ENCODE measurements at regions not wholly inside any gene's neighbourhood (a gene's known extent, or its start where the extent isn't known, plus 50 kb on each side); places are given as distances from the start of the nearest gene placed in this dataset.

DNA sequence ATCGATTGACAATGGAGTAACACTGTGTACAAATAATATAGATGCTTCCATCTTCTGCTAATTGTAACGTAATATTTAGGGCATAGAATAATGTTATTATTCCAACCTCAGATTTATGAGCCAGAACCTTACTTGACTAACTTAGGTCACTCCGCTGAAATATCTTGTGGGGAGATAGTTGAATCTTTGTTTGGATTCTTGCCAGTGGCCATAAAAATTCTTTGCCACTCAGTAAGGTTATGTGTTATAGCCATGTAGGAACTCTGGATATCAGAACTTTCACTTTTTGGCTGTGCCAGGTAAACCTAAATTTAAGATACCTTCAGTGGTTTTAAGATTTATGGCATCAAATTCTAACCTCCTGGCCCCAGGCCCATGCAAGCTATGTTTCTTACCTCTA lies 197.6 kb downstream of the WDR11 start:
- Histone ChIP-seq H3K27ac (ENCODE audit: low read depth, low read length) (no peak overlapping the region), H3K4me3 (ENCODE audit: low read depth, low read length) (no peak overlapping the region), H3K27me3 (ENCODE audit: control insufficient read depth, insufficient read depth, low read length) (no peaks in the 10 kb centered on the region), H3K9me3 (ENCODE audit: control insufficient read depth, insufficient read depth, low read length) (peaks cover 7% of the 10 kb centered on the region; the same call in 1 of the 2 replicates)
- no peak for DNase-seq (ENCODE audit: low read depth, low spot score)
- ChIA-PET CTCF (no interaction called here), POLR2A (no interaction called here)
- TF ChIP-seq CTCF (IDR thresholded peaks at IDR 0.05; ENCODE audit: low read depth, low read length) = no peak

DNA sequence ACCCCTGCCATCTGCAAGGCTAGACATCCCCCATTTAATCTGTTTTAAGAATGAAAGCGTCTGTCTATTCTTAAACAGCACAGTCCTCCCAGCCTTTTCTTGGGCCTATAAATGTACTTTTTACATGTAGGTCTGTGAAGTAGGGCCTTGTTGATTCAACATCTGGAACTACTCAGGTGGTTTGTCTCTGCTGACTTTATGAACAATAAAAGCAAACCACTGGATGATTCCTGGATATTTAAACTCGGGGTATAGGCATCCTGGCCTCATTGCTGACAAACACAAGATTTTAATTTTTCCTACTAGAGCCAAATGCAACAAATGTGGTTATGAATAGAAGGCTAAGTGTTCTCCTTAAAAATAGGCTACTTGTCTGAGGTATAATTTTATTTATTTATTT lies 198.3 kb downstream of the WDR11 start:
- H3K27ac ChIP-seq (ENCODE audit: low read depth, low read length) = no peak overlapping the region
- ChIA-PET POLR2A (no interaction called here), CTCF (interaction anchor here (0.5 kb wide), 1 partner anchor 17 kb away, joined by 3 read pairs; no protein-coding TSS in a partner anchor)
- no peaks in the 10 kb centered on the region for H3K27me3 ChIP-seq (ENCODE audit: control insufficient read depth, insufficient read depth, low read length)
- TF ChIP-seq CTCF (IDR thresholded peaks at IDR 0.05; ENCODE audit: low read depth, low read length) = no peak
- no peak for DNase-seq (ENCODE audit: low read depth, low spot score)
- peaks cover 13% of the 10 kb centered on the region; the same call in 1 of the 2 replicates for H3K9me3 ChIP-seq (ENCODE audit: control insufficient read depth, insufficient read depth, low read length)
- no peak overlapping the region for H3K4me3 ChIP-seq (ENCODE audit: low read depth, low read length)

GRCh38 chr10:121049923-121050322 lies 198.8 kb downstream of the WDR11 start:
- POLR2A ChIA-PET = no interaction called here
- CTCF ChIA-PET = interaction anchor here (0.5 kb wide), 1 partner anchor 18 kb away, joined by 3 read pairs; no protein-coding TSS in a partner anchor

DNA sequence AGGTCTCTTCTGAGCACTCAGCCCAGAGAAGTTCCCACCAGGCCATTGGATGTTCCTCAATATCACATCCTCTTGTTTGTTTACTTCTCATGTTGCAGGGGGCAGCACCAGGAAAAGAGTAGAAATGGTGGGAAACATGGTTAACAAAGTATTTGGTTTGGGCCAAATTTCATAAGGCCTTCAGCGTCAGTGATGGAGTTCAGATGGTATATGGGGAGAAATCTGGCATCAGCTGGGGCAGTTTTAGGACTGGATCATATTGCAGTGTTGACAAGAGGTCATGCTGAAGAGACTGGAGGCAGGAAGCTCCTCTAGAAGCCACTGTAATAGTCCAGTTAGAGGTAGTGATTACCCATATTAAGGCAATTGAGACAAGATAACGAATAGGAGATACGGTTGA lies 200.0 kb downstream of the WDR11 start:
- ChIA-PET CTCF (no interaction called here), POLR2A (no interaction called here)
- TF ChIP-seq CTCF (IDR thresholded peaks at IDR 0.05; ENCODE audit: low read depth, low read length) = no peak

More at GRCh38 chr10:121049923-121050322, 198.8 kb downstream of the WDR11 start:
- DNase-seq (ENCODE audit: low read depth, low spot score) = no peak
- no peak overlapping the region for H3K4me3 ChIP-seq (ENCODE audit: low read depth, low read length)
- no peak for TF ChIP-seq CTCF (IDR thresholded peaks at IDR 0.05; ENCODE audit: low read depth, low read length)
- no peaks in the 10 kb centered on the region for H3K27me3 ChIP-seq (ENCODE audit: control insufficient read depth, insufficient read depth, low read length)
- peaks cover 14% of the 10 kb centered on the region; the same call in 1 of the 2 replicates for H3K9me3 ChIP-seq (ENCODE audit: control insufficient read depth, insufficient read depth, low read length)
- no peak overlapping the region for H3K27ac ChIP-seq (ENCODE audit: low read depth, low read length)

GRCh38 chr10:121051696-121052279 lies 200.6 kb downstream of the WDR11 start:
- Histone ChIP-seq H3K27me3 (ENCODE audit: control insufficient read depth, insufficient read depth, low read length) (no peaks in the 10 kb centered on the region), H3K4me3 (ENCODE audit: low read depth, low read length) (no peak overlapping the region), H3K27ac (ENCODE audit: low read depth, low read length) (no peak overlapping the region), H3K9me3 (ENCODE audit: control insufficient read depth, insufficient read depth, low read length) (peaks cover 14% of the 10 kb centered on the region)
- ChIA-PET CTCF (no interaction called here), POLR2A (no interaction called here)
- no peak for DNase-seq (ENCODE audit: low read depth, low spot score)
- no peak for TF ChIP-seq CTCF (IDR thresholded peaks at IDR 0.05; ENCODE audit: low read depth, low read length)

More for the DNA sequence above, 200.0 kb downstream of the WDR11 start:
- Histone ChIP-seq H3K9me3 (ENCODE audit: control insufficient read depth, insufficient read depth, low read length) (peaks cover 14% of the 10 kb centered on the region), H3K4me3 (ENCODE audit: low read depth, low read length) (no peak overlapping the region), H3K27ac (ENCODE audit: low read depth, low read length) (no peak overlapping the region), H3K27me3 (ENCODE audit: control insufficient read depth, insufficient read depth, low read length) (no peaks in the 10 kb centered on the region)
- DNase-seq (ENCODE audit: low read depth, low spot score) = no peak
